Natural killer cell (primary cell): ENCODE measurements at regions not wholly inside any gene's neighbourhood (a gene's known extent, or its start where the extent isn't known, plus 50 kb on each side); places are given as distances from the start of the nearest gene placed in this dataset.

Experiments
- ATAC-seq, 3 donors: fragments of 150-1000 bp in 2 of 3; fragments of 200-7000 bp in 1 of 3; cut with Tn5 transposase; 1 replicate in 1 of 3; 2 replicates in 2 of 3; pipeline ENCODE4 v1.10.0; 2021; ENCODE audit warnings: mild to moderate bottlenecking in 2 of 3, moderate library complexity in 2 of 3
- DNase-seq, 2 donors: peaks; one replicate each; pipeline versions ENCODE4 v3.0.0 to v3.0.0-alpha.2; 2013 to 2021; ENCODE audit warnings: mixed read lengths in 1 of 2
- H3K27ac ChIP-seq: one replicate; pipeline ENCODE4 v1.5.1; 2013; ENCODE audit warnings: mild to moderate bottlenecking, low read length
- H3K27me3 ChIP-seq: one replicate; pipeline ENCODE4 v1.6.1; 2013; ENCODE audit warnings: low read length; ENCODE audit not compliant: control insufficient read depth, insufficient read depth
- H3K36me3 ChIP-seq: one replicate; pipeline ENCODE4 v1.6.1; 2013; ENCODE audit warnings: low read length; ENCODE audit not compliant: control insufficient read depth, insufficient read depth
- H3K4me1 ChIP-seq: one replicate; pipeline ENCODE4 v1.6.1; 2013; ENCODE audit warnings: low read length; ENCODE audit not compliant: control insufficient read depth, insufficient read depth
- H3K4me3 ChIP-seq: one replicate; pipeline ENCODE4 v1.5.1; 2013; ENCODE audit warnings: low read length
- H3K9me3 ChIP-seq: one replicate; pipeline ENCODE4 v1.6.1; 2013; ENCODE audit warnings: low read length; ENCODE audit not compliant: control insufficient read depth, insufficient read depth
- H3K27ac Mint-ChIP-seq, 2 donors: one replicate each; pipeline ENCODE4 v1.8.0; 2022; ENCODE audit warnings: mild to moderate bottlenecking in 2 of 2, mixed read lengths in 2 of 2, moderate library complexity in 1 of 2
- H3K27me3 Mint-ChIP-seq, 2 donors: one replicate each; pipeline ENCODE4 v1.8.0; 2022; ENCODE audit warnings: low read depth in 2 of 2, mixed read lengths in 2 of 2
- H3K36me3 Mint-ChIP-seq: one replicate; pipeline ENCODE4 v1.8.0; 2022; ENCODE audit warnings: mixed read lengths
- H3K4me1 Mint-ChIP-seq, 2 donors: one replicate each; pipeline ENCODE4 v1.8.0; 2022; ENCODE audit warnings: mixed read lengths in 2 of 2
- H3K4me3 Mint-ChIP-seq: one replicate; pipeline ENCODE4 v1.8.0; 2022; ENCODE audit warnings: mild to moderate bottlenecking, moderate library complexity, mixed read lengths
- H3K9me3 Mint-ChIP-seq, 2 donors: one replicate each; pipeline ENCODE4 v1.8.0; 2022; ENCODE audit warnings: mixed read lengths in 2 of 2
- WGBS: methylation state at CpG from one replicate; pipeline ENCODE4 v1.1.7; 2013; ENCODE audit warnings: missing lambda C conversion rate; ENCODE audit not compliant: insufficient coverage; 5-methylcytosine and 5-hydroxymethylcytosine counted together
- intact Hi-C: fragments of 100-400 bp; cut with micrococcal nuclease; formaldehyde crosslinking; loops from one replicate; pipeline ENCODE4 v1.14.2; 2022
- TF ChIP-seq, protein P1 (sequence below): fragments of 200-600 bp; IDR thresholded peaks from one replicate; pipeline ENCODE4 v1.8.0; 2022; ENCODE audit warnings: antibody characterized with exemption

DNA sequence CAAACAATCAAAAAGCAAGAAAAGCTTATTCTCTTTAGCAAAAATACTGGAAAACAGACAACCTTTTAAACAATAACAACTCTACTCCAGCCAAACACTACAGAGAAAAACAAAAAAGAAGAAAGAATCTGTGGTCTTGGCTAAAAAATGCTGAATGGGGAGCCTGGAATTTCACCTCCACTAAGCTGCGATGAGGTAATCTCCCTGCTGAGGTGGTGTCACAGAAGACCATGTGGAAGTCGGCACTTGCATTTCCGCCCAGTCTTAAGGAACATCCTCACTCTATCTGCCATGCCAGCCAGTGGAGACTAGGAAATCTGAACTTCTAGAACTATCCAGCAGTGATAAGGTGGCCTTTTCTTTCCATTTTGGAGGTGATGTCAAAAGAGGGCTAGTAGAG lies 1026.8 kb upstream of the EPHA7 start:
- Histone ChIP-seq H3K4me3 (no peak overlapping the region), H3K4me1 (no peaks in the 10 kb centered on the region), H3K27ac (no peak overlapping the region), H3K36me3 (no peaks in the 10 kb centered on the region), H3K9me3 (no peaks in the 10 kb centered on the region), H3K27me3 (no peaks in the 10 kb centered on the region)
- Mint-ChIP-seq H3K4me3 (no peak overlapping the region), H3K27ac (no peak overlapping the region), H3K27me3 (no peaks in the 10 kb centered on the region), H3K9me3 (peaks cover 11 to 17% of the 10 kb centered on the region in 2 donors), H3K4me1 (no peaks in the 10 kb centered on the region), H3K36me3 (peaks cover 9% of the 10 kb centered on the region)
- DNase-seq (no peak), ATAC-seq (no peak)
- intact Hi-C loops: no loop called here
- 79% methylated on average over 3 of the region's 3 CpGs for WGBS
- TF ChIP-seq, protein P1, sequence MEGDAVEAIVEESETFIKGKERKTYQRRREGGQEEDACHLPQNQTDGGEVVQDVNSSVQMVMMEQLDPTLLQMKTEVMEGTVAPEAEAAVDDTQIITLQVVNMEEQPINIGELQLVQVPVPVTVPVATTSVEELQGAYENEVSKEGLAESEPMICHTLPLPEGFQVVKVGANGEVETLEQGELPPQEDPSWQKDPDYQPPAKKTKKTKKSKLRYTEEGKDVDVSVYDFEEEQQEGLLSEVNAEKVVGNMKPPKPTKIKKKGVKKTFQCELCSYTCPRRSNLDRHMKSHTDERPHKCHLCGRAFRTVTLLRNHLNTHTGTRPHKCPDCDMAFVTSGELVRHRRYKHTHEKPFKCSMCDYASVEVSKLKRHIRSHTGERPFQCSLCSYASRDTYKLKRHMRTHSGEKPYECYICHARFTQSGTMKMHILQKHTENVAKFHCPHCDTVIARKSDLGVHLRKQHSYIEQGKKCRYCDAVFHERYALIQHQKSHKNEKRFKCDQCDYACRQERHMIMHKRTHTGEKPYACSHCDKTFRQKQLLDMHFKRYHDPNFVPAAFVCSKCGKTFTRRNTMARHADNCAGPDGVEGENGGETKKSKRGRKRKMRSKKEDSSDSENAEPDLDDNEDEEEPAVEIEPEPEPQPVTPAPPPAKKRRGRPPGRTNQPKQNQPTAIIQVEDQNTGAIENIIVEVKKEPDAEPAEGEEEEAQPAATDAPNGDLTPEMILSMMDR: no peak

DNA sequence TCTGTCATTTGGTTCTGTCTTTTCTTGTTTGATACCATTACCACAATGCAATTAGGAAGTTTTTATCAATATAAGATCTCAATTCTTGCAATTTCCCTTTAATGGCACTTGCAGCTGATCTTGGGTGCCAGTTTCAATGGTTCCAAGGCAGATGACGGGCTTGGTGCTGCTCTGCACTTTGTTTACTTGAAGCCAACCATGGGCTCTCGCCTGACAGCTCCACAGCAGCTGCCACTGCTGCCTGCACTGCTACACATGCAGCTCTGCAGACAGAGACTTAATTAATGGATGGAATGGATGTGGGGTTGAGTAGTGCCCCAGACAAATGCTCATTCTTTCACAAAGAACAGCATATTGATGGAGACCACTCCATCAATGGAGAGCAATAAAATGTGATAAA lies 1024.3 kb upstream of the EPHA7 start:
- Histone ChIP-seq H3K27me3 (no peaks in the 10 kb centered on the region), H3K4me3 (no peak overlapping the region), H3K9me3 (no peaks in the 10 kb centered on the region), H3K27ac (no peak overlapping the region), H3K36me3 (no peaks in the 10 kb centered on the region), H3K4me1 (no peaks in the 10 kb centered on the region)
- ATAC-seq: no peak
- Mint-ChIP-seq H3K36me3 (peaks cover 9% of the 10 kb centered on the region), H3K4me3 (no peak overlapping the region), H3K9me3 (peaks cover 11 to 13% of the 10 kb centered on the region in 2 donors), H3K4me1 (no peaks in the 10 kb centered on the region), H3K27me3 (no peaks in the 10 kb centered on the region), H3K27ac (no peak overlapping the region)
- intact Hi-C loops: no loop called here
- TF ChIP-seq, protein P1: no peak
- DNase-seq: no peak
- WGBS: 53% methylated on average over 2 of the region's 2 CpGs

GRCh38 chr6:94424692-94425091 lies 1005.3 kb upstream of the EPHA7 start:
- no peak overlapping the region for H3K4me3 ChIP-seq
- TF ChIP-seq, protein P1: no peak
- intact Hi-C loops: no loop called here
- no peak overlapping the region for H3K27ac ChIP-seq
- no peaks in the 10 kb centered on the region for H3K4me1 ChIP-seq
- no peak overlapping the region for H3K4me3 Mint-ChIP-seq
- no peaks in the 10 kb centered on the region for H3K4me1 Mint-ChIP-seq
- H3K9me3 Mint-ChIP-seq: peaks cover 18 to 35% of the 10 kb centered on the region in 2 donors
- no peaks in the 10 kb centered on the region for H3K27me3 Mint-ChIP-seq
- ATAC-seq (no peak), DNase-seq (no peak)
- peaks cover 16% of the 10 kb centered on the region for H3K36me3 Mint-ChIP-seq
- peaks cover 7% of the 10 kb centered on the region for H3K9me3 ChIP-seq
- H3K36me3 ChIP-seq: no peaks in the 10 kb centered on the region
- H3K27me3 ChIP-seq: no peaks in the 10 kb centered on the region
- no peak overlapping the region for H3K27ac Mint-ChIP-seq

DNA sequence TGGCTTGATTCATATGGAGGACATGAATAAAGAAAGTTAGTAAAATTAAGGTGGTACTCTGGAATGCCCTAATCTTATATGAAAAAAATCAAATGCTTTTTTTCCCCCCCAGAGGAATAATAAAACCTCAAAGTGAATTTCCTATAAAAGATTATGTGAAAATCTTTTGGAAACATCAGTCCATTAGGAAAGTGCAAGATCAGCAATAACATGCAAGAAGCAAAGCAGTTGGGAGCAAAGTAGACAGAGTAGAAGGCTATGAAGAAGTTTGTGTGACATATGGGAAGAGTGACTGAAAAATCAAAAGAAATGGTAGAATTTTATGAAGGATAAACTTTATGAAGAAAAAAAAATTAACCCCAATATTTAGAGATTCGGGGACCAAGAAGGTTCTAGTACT lies 998.0 kb upstream of the EPHA7 start:
- Histone ChIP-seq H3K4me3 (no peak overlapping the region), H3K36me3 (no peaks in the 10 kb centered on the region), H3K27me3 (no peaks in the 10 kb centered on the region), H3K4me1 (no peaks in the 10 kb centered on the region), H3K27ac (no peak overlapping the region), H3K9me3 (no peaks in the 10 kb centered on the region)
- no peak overlapping the region for H3K4me3 Mint-ChIP-seq
- no peak overlapping the region for H3K27ac Mint-ChIP-seq
- WGBS: no CpG with 5 or more reads among the region's 1 CpG
- H3K27me3 Mint-ChIP-seq: no peaks in the 10 kb centered on the region
- peaks cover 10 to 15% of the 10 kb centered on the region in 2 donors for H3K9me3 Mint-ChIP-seq
- no peaks in the 10 kb centered on the region for H3K36me3 Mint-ChIP-seq
- no peak for DNase-seq
- H3K4me1 Mint-ChIP-seq: no peaks in the 10 kb centered on the region
- TF ChIP-seq, protein P1: no peak
- intact Hi-C loops: no loop called here
- ATAC-seq: no peak
